AG09319 (cell line): ENCODE measurements at regions not wholly inside any gene's neighbourhood (a gene's known extent, or its start where the extent isn't known, plus 50 kb on each side); places are given as distances from the start of the nearest gene placed in this dataset.

Source experiments
- DNase-seq: peaks from one replicate; pipeline ENCODE4 v3.0.0-alpha.2; 2010; ENCODE audit warnings: low read depth; ENCODE audit errors: extremely low read depth
- CTCF ChIP-seq: IDR thresholded peaks from 2 replicates; pipeline ENCODE4 v1.5.1; 2011; ENCODE audit warnings: low read depth, mild to moderate bottlenecking, inconsistent platforms, low read length, moderate library complexity

GRCh38 chr7:81500631-81501030 is 269.2 kb downstream of the HGF start:
- no peak for DNase-seq

GRCh38 chr7:81499262-81500116 is 270.4 kb downstream of the HGF start:
- DNase-seq = peak; percentile 73
- TF ChIP-seq CTCF = peak; percentile 61

More at GRCh38 chr7:81500631-81501030, 269.2 kb downstream of the HGF start:
- TF ChIP-seq CTCF = no peak

- TF ChIP-seq CTCF = no peak
- no peak for DNase-seq
These were observed 271.7 kb downstream of the HGF start for GRCh38 chr7:81498176-81498575.

GRCh38 chr7:81492910-81493309 is 276.9 kb downstream of the HGF start:
- TF ChIP-seq CTCF = no peak
- no peak for DNase-seq

GRCh38 chr7:81492240-81492639 is 277.6 kb downstream of the HGF start:
- no peak for DNase-seq
- TF ChIP-seq CTCF = no peak

- no peak for DNase-seq
- no peak for TF ChIP-seq CTCF
These were observed 278.3 kb downstream of the HGF start for GRCh38 chr7:81491573-81491972.

- DNase-seq = no peak
- TF ChIP-seq CTCF = no peak
These were observed 281.6 kb downstream of the HGF start for GRCh38 chr7:81488210-81488609.
